GM21390 (cell line): ENCODE measurements at regions not wholly inside any gene's neighbourhood (a gene's known extent, or its start where the extent isn't known, plus 50 kb on each side); places are given as distances from the start of the nearest gene placed in this dataset.
"Not testable (repeated sequence)": the region's sequence is repeated elsewhere in the genome, so short reads cannot be mapped to it uniquely, and the experiment has no call there.

Experiments used
- ATAC-seq: cut with Tn5 transposase; IDR thresholded peaks from one replicate; pipeline ENCODE4 v1.9.1; 2021; ENCODE audit not compliant: unreplicated experiment

DNA sequence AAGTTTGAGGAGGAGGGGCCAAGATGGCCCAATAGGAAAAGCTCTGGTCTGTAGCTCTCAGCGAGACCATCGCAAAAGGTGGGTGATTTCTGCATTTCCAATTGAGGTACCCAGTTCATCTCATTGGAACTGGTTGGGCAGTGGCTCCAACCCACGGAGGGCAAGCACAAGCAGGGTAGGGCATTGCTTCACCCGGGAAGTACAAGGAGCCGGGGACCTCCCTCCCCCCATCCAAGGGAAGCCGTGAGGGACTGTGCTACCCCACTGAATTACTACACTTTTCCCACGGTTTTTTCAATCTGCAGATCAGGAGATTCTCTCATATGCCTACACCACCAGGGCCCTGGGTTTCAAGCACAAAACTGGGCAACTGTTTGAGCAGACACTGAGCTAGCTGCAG is 58.0 kb upstream of the EFCAB3 start:
- no peak for ATAC-seq

DNA sequence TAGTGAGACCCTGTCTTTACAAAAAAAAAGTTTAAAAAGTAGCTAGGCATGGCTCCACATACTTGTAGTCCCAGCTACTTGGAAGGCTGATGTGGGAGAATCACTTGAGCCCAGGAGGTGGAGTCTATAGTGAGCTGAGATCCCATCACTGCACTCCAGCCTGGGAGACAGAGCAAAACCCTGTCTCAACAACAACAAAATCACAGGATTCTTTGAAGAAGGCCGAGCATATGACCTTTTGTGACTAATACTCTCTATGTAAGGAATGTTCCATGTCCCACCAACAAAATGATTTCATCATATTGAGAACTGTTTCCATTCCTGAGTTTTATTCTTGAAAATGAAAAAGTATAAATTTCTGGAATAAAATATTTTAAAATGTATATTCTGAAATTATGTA is 58.9 kb upstream of the EFCAB3 start:
- no peak for ATAC-seq

DNA sequence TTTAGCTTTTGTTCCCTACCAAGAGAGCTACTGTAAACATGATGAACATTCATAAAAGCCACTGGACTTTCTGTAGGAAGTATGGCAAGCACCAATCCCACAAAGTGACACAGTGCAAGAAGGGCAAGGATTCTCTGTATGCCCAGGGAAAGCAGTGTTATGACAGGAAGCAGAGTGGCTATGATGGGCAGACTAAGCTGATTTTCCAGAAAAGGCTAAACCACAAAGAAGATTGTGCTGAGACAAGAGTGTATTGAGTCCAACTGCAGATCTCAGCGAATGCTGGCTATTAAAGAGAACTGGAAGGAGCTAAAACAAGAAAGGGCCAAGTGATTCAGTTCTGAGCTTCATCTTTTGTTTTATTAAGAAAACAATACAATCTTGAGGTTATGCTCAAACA is 60.5 kb upstream of the EFCAB3 start:
- no peak for ATAC-seq

DNA sequence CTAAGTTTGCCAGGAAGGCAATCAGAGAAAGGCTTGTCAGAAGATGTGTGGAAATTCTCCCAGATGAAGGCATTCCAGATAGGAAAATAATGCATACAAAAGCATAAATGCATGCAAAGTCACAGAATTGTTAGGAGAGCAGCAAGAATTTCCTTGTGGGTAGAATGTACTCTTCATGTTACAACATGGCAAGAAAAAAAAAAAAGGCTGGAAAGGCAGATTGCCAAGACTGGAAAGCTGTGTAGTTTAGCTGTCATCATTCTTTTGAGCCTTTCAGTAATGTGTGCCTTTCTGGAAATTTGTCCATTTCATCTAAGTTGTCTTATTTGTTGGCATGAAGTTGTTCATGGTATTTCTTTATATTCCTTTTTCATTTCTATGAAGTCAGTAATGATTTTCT is 71.0 kb upstream of the EFCAB3 start:
- no peak for ATAC-seq

DNA sequence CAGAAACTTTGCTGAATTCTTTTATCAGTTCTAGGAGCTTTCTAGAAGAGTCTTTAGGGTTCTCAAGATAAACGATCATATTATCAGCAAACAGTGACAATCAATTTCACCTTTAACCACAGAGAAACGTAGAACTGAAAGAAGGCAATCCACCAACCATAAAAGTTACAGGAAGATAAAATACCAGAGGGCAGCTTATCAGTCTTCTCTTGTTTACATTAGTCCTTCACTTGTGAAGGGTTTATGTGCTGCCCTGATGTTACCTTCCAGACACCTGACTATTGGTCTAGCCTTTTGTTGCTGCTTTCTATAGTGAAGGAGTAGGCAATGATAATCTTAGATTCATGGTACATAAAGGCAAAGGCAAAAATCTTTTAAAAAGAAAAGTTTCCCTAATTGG is 73.2 kb upstream of the EFCAB3 start:
- ATAC-seq, result no peak

DNA sequence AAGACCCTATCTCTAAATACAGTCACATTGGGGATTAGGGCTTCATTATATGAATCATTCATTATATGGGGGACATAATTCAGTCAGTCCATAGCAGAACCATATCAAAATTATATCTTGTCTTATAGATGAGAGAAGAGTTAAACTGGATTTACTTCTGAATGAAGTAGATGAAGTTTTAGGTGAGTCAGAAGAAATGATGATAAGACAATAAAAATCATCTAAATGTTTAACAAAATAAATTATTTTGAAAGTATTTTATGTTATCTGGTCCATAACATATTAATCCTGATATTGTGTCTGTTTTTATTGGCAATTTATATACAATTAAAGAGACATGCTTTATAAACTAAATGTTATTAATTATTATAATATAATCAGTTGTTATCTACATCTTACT is 76.9 kb upstream of the EFCAB3 start:
- ATAC-seq, result no peak

DNA sequence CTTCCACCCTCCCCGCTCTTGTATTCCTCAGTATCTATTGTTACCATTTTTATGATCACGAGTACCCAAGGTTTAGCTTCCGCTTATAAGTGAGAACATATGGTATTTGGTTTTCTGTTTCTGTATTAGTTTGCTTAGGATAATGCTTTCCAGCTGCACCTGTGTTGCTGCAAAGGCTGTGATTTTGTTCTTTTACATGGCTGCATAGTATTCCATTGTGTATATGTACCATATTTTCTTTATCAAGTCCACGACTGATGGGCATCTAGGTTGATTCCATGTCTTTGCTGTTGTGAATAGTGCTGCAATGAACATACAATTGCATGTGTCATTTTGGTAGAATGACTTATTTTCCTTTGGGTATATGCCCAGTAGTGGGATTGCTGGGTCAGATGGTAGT is 79.7 kb upstream of the EFCAB3 start:
- ATAC-seq, result no peak

DNA sequence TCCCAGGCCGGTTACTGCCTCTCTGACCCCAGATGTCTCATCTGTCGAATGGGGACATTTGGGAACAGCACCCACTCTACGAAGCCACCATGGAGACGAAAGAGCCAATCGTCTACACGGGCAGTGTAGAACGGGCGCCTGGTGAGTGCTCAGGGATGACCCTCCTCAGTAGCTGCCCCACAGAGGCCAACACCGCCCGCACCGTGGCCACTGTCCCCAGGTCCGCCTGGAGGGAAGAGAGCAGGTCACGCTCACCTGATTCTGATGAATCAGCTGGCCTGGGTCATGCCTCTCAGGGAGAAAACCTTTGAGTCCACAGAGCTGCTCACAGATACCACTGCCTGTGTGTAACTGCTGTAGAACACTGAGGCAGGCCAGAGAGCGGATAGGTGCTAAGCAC is 105.1 kb upstream of the EFCAB3 start:
- not testable (repeated sequence) for ATAC-seq

DNA sequence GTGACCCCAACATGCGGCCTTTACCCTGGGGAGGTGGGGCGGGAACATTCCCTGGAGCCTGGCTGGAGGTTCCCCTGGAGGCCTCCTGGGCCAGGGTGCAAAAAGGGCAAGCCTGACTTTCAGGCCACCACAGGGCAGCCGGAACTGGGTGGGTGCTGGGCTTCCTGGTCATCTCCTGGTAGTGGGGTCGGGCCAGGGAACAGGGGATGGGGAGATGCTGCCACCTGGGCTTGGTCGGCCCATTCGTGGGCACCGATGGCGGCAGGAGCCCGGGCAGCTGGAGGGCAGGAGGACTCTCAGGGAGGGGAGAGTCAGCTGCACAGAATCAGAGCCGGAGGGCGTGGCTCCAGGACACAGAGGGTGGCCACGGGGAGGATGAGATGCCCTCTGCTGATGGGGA is 112.0 kb upstream of the EFCAB3 start:
- ATAC-seq, result not testable (repeated sequence)

DNA sequence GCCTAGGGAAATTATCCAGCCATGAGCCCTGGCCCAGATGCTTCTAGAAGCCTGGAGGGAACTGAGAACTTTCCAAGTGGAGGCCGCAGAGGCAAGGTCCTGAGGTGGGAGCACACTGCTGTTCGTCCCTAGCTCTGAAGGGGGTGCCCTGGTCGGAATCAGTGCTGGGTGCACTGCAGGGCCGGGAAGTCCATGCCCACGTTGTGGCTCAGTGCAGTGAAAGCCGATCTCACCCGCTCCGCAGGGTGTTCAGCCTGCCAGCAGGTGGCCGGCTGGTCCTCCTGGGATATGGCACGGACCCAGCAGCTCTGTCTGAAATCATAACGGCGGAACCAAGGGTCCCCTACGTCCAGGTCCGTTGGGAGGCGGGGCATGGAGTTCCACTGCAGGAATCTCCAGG is 115.4 kb upstream of the EFCAB3 start:
- not testable (repeated sequence) for ATAC-seq

DNA sequence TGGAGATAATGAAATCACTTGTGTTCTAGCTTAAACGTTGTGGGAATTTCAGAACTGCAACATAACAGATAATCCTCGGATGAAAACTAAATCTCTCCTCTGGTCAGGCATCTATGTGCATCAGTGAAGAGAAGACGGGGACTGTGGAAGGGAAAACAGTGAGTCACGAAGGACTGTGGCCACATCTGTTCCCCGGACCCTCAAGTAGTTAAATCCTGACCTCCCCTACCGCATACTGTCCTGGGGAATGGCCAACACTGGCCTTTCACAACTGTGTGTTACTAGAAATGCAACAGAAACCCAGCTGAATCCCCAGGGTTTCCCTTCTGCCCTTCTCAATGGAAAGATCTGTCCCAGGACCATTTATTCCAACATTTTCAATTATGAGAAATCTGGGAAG is 124.6 kb upstream of the EFCAB3 start:
- not testable (repeated sequence) for ATAC-seq

DNA sequence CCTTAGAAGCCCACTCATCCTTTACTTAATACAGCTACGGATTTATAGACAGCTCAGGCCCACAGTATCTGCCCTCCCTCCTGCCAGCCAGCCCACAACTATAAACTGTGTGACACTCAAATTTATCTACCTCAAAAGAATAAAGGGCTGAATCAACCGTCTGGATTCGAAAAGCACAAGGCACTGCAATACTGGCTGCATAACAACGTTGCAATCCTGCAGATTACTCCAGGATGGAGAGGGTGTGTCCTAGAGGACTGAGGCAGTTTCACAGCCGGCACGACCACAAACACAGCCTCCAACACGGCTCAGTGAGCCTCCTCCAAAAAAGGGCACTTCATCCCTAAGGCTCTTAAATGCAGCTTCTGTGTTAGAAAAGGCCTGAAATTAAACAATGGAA is 138.3 kb upstream of the EFCAB3 start:
- not testable (repeated sequence) for ATAC-seq

DNA sequence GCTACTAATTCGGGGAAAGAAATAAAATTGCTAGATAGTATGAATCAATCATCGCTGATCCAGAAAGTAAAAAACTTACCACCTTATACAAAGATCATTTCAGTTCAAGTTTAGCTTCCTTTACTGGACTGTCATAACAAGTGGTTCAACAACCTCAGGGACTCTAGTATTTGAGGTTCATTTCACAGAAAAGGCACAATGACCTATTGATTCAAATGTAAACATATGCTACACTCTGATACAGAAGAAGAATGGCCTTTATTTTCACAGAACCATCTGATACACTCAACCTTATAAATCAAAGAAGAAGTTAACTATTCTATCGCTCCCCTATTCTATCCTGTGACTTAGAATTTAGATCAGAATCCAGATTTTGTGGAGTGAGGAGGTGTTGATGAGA is 140.8 kb upstream of the EFCAB3 start:
- not testable (repeated sequence) for ATAC-seq

DNA sequence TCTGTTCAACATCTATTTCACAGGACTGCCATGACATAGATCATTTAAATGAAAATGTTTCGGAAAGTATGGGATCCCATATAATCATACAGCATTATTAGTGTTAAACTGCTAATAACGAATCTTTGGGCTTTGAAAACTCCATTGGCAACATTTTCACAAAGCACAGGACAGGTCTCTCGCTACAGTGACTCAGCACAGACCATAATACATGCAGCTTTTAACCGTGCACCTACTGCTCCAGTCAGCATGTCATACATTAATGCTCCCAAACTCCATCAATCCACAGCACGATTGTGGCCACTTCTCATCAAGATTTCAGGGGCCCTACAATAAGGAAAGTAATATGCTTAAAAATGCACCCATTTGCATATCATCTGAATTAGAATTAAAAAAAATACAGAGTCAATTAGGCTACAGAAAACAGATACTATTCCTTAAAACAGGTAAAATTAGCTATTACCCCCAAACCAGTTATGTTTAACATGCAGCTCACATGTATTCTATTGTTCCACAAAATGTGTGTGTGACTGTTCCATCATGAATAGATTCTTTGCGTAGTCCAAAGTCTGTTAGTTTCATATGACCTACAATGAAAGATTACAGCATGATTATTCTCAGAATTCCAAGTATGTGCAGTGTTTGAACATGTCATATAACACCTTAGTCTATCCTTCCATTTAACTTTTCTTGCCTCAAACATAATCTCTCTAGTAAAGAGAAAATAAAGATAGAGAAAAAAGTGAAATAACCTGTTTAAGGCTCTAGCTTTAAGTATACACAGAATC is 141.6 kb upstream of the EFCAB3 start:
- not testable (repeated sequence) for ATAC-seq

DNA sequence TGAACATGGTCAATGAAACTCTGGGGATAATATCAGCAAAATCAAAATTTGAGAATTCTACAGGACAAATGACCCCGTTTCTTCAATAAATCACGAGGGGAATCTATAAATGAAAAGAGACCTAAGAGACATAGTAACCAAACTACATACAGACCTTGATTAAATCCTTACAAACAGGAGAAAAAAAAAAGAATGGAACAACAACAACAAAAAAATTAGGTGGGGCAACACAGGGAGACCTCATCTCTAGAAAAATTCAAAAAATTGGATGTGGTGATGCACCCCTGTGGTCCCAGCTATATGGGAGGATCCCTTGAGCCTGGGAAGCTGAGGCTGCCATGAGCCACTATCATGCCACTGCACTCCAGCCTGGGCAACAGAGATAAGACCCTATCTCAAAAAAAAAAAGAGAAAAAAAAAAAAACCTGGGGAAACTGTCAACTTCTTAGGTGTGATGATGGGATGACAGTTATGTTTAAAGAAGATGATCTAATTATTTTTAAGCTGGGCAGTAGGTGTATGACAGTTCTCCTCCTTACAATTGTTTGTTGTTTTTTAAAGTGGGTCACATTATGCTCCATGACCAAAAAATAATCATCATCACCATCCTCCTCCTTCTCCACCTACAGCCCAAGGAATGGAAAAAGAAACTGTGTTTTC is 146.4 kb upstream of the EFCAB3 start:
- ATAC-seq, result not testable (repeated sequence)

DNA sequence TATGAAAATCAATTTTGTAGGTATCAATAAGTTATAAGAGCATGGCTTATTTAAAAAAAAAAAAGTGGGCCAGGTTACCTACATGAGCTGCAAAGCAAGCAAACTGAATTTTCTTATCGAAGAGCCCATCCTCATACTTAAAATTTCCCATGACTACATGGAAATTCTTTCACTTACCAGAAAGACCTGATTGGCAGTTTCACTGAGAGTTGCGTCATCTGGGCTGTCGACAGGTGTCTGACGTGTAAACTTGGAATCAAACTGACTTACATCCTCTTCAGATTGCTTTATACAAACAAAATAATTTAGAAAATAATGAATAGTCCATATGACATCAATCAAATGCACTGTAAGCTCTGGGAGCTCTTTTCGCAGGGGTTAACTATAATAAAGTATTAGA is 149.1 kb upstream of the EFCAB3 start:
- not testable (repeated sequence) for ATAC-seq

DNA sequence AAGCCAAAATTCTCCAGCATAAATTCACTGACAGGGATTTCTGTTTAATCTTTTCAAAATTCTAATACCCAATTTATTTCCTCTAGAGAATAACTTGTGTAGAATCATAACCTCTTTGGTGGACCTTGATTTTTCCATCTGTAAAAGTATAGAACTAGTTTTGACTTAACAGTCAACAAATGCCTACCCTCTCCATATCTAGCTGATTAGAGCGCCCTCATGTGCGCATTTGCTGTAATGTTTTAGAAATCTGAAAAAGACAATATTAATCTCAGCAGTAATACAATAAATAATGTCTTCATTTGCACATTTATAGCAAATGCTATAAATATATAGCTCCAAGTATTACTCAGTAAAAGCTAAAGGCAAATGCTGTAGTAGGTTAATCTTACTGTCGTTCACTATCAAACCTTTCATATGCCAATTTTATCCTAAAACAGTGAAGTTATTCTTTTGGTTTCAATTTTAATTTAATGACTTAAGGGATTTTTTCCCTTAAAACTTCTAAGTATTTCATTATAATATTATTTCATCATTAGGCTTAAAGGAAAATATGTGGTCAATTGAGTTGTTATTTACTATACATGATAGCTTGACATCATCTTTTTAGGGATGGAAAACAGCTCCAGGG is 153.6 kb upstream of the EFCAB3 start:
- not testable (repeated sequence) for ATAC-seq

DNA sequence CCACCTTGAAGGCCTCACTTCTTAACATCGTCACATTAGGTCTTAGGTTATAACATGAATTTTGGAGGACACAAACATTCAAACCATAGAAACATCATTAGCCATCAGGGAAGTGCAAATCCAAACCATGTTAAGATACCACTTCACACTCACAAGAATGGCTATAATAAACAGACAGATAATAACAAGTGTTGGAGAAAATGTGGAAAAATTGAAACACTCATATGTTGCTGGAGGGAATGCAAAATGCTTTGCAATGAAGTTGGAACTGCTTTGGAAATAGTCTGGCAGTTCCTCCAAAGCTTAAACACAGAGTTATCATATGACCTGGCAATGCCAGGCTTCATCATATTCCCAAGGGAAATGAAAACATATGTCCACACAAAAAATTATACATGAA is 156.8 kb upstream of the EFCAB3 start:
- ATAC-seq, result not testable (repeated sequence)

DNA sequence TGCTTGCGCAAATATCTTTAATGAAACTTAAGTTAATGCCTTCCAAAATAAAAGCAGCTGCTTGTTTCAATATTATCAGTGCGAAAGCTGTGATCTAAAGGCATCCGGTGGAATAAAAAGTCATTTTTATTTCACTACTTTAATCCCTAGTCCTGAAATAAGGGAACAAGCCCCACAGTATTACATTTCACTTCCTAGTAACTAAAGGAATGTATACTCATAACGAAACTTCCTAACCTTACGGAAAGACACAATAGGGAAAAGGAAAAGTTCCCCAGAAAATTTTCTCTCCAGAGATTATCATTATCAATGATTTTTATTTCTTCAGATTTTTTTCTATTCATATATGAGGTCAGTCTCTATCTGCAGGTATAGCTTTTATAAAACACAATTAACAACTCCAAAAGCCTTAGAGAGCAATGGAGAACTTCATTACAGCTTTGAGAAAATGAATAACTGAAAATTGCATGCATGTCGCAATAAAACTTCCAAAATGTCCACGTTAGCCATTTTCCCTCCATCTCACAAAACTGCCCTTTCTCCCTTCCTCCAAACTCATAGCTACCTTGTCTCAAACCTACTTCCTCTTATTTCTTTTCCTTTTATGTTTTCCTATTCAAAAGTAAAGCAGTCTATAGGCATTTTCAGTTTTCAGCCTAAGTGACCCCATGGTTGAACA is 154.3 kb upstream of the MED13 start:
- no peak for ATAC-seq

DNA sequence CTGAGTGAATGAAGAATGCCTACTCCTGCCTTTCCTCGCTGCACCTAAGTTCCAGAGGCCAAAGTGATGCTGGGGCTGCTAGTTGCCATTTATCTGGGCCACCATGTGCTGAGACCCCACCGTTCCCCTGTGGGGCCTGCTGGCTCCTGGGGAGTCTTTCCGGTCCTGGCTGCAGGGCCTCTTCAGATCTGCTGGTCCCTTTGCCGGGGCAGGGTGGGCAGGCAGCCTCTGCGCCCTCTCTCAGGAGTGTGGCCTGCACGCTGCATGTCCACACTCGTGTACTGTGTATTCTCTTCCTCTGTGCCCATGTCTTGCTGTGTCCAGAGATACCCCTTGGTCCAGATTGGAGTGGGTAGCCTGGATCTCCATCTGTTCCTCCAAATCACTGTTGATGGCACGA is 151.8 kb upstream of the MED13 start:
- no peak for ATAC-seq

DNA sequence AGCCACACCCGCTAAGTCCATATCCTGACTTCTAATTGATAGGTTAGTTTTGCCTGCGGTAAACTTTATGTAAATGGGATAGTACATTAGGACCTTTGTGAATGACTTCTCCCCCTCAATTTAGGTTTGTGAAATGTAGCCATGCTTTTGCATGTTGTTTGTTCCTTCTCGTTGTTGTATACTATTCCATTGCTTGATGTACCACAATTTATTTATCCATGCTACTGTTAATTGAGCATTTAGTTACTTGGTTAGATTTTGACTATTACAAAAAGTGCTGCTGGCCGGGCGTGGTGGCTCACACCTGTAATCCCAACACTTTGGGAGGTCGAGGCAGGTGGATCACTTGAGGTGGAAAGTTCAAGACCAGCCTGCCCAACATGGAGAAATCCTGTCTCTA is 150.8 kb upstream of the MED13 start:
- ATAC-seq, result not testable (repeated sequence)

DNA sequence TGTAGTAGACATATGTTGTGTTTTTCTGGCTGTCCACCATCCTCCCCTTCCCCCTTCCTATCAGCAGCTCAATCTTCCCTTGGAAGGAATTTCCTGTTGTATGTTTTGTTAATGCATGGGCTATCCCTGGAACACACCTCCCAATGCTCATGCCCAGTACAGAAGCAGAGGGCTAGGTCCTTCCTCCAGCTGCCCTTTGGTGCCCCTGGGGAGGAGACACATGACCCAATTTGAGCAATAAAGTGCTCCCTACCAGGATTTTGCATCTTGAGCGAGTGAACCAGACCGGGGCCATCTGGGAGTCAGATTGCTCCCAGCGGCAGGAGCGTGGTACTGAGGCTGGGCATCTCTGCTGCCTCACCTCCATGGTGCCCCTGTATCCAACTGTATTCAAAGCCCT is 141.5 kb upstream of the MED13 start:
- no peak for ATAC-seq
